ENCODE measurements at regions not wholly inside any gene's neighbourhood (a gene's known extent, or its start where the extent isn't known, plus 50 kb on each side); places are given as distances from the start of the nearest gene placed in this dataset.
"Not testable (repeated sequence)": the region's sequence is repeated elsewhere in the genome, so short reads cannot be mapped to it uniquely, and the experiment has no call there.

DNA sequence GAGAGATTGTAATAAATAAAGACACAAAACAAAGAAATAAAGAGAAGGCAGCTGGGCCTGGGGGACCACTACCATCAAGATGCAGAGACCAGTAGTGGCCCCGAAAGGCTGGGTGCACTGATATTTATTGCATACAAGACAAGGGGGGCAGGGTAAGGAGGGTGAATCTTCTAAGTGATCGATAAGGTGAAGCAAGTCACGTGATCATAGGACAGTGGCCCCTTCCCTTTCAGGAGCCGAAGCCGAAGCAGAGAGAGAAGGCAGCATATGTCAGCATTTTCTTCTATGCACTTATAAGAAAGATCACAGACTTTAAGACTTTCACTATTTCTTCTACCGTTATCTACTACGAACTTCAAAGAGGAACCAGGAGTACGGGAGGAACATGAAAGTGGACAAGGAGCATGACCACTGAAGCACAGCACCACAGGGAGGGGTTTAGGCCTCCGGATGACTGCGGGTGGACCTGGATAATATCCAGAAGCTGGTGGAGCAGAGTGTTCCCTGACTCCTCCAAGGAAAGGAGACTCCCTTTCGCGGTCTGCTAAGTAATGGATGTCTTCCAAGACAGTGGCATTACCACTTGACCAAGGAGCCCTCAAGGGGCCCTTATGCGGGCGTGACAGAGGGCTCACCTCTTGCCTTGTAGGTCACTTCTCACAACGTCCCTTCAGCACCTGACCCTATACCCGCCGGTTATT lies 126.4 kb downstream of the RBM46 start:
- not testable (repeated sequence) for H3K9me3 Mint-ChIP-seq; H3K27me3 Mint-ChIP-seq (ENCODE audit: low read depth); ATAC-seq; H3K4me3 Mint-ChIP-seq; H3K4me1 Mint-ChIP-seq (ENCODE audit: low read depth); DNase-seq; H3K36me3 Mint-ChIP-seq (ENCODE audit: insufficient read depth)

DNA sequence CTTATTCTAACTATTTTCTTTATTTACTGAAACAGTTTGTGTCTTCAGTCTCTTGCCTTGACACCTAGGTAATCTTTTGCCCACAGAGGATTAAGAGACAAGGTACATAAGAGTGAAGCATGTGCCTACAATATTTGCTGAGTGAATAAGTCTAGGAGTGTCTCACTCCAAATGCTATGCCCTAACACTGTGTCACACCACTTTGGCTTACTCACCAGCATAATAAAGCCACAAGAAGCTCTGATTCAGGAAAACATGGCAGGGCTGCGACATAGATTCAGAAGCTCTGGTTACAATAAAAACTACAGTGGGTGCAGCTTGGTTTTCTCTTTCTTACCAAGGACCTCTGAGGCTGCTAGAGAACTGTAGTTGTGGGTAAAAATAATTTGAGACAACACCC lies 127.1 kb downstream of the RBM46 start:
- Mint-ChIP-seq H3K36me3 (ENCODE audit: insufficient read depth) (no peaks in the 10 kb centered on the region), H3K27me3 (ENCODE audit: low read depth) (no peaks in the 10 kb centered on the region), H3K4me1 (ENCODE audit: low read depth) (no peaks in the 10 kb centered on the region), H3K9me3 (peaks cover 4% of the 10 kb centered on the region), H3K4me3 (no peak overlapping the region)
- ATAC-seq: no peak
- DNase-seq: no peak

DNA sequence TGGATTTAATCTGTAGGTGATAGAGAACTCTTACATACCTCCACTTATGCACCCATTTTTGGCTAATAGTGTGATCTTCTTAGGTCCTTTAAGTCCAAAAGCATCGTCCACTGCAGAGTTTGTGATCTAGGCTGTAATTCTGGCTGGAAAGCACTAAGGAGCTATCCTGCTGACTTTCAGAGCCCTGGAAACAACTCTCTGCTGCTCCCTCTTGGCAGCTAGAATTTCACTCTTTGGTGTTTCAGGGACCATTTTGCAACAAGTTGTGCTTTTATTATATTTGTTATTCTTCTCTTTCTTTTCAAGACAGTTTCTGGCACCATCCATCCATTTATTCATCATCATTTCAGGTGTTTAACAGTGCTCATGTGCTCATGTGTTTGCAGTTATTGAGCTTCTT lies 130.0 kb downstream of the RBM46 start:
- H3K4me1 Mint-ChIP-seq (ENCODE audit: low read depth): no peaks in the 10 kb centered on the region
- no peaks in the 10 kb centered on the region for H3K27me3 Mint-ChIP-seq (ENCODE audit: low read depth)
- no peak for ATAC-seq
- H3K4me3 Mint-ChIP-seq: no peak overlapping the region
- no peaks in the 10 kb centered on the region for H3K36me3 Mint-ChIP-seq (ENCODE audit: insufficient read depth)
- DNase-seq: no peak
- peaks cover 2% of the 10 kb centered on the region for H3K9me3 Mint-ChIP-seq

DNA sequence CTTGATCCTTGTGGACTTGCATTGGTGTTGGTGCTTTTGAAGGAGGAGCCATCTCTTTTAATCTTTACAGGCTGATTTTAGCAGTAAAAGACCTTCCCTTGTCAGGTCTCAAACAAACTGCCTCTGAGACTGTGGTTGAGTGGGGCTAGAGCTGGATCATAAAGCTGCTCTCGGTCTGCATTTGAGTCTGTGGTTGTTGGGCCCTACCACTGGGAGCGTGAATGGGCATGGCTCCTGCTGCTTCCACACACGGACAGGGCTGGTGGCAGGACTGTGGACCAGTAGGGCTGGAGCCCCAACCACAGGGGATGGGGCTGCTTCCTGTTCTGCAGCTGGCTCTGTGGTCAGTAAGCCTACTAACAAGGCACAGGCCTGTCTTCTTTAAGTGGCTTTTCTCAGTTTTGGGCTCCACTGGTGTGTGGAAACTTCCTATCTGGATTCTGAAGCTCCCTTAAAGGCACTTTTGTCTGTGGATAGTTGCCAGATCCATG lies 130.6 kb downstream of the RBM46 start:
- DNase-seq: no peak
- Mint-ChIP-seq H3K27me3 (ENCODE audit: low read depth) (no peaks in the 10 kb centered on the region), H3K9me3 (no peaks in the 10 kb centered on the region), H3K4me1 (ENCODE audit: low read depth) (no peaks in the 10 kb centered on the region), H3K36me3 (ENCODE audit: insufficient read depth) (no peaks in the 10 kb centered on the region), H3K4me3 (no peak overlapping the region)
- no peak for ATAC-seq

DNA sequence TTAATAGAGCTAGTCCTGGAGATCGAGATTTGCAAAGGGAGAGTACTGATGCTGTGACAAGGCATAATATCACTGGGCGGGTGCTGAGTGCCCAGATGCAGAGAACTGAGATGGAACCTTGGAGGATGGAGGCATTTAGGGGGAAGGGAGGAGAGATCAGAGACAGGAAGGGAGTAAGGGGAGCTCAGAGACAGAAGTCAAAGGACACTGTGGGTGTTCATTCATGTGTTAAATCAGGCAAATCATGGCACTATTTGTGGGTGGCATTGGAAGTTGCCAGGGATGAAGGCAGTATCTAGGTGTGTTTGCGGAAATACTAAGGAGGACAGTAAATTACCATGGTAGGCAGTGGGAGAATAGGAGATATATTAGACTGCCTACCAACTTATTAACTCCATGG lies 135.0 kb downstream of the RBM46 start:
- Mint-ChIP-seq H3K27me3 (ENCODE audit: low read depth) (no peaks in the 10 kb centered on the region), H3K9me3 (no peaks in the 10 kb centered on the region), H3K4me3 (no peak overlapping the region), H3K36me3 (ENCODE audit: insufficient read depth) (no peaks in the 10 kb centered on the region), H3K4me1 (ENCODE audit: low read depth) (no peaks in the 10 kb centered on the region)
- no peak for DNase-seq
- no peak for ATAC-seq

DNA sequence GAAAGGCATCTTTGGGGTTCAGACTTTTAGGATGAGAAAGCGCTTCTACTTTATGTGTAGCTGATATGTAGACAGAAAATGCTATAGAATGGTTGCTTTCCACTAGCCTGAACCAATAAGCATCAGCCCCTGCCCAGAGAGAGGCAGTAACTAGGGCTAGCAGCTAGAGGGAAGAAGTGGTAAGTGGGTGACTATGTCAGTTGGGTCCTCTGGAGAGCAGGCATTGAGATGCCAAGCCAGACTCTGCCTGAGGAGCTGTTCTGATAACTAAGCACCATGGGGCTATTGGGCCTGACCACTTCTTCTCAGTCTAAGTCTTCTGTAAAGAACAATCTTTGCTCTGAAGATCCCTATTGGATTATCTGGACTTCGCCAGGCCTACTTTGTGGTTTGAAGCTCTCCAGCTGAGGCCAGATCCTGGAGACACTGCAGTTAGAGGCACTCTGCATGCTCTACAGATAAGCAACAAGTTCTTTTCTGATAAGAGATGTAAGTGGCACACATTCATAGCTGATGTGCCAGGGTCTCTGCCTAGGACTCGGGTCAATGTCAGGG lies 146.1 kb downstream of the RBM46 start:
- H3K36me3 Mint-ChIP-seq (ENCODE audit: insufficient read depth): no peaks in the 10 kb centered on the region
- peaks cover 7% of the 10 kb centered on the region for H3K9me3 Mint-ChIP-seq
- no peak overlapping the region for H3K4me3 Mint-ChIP-seq
- no peak for ATAC-seq
- H3K27me3 Mint-ChIP-seq (ENCODE audit: low read depth): peaks cover 1% of the 10 kb centered on the region
- DNase-seq: no peak
- H3K4me1 Mint-ChIP-seq (ENCODE audit: low read depth): no peaks in the 10 kb centered on the region

DNA sequence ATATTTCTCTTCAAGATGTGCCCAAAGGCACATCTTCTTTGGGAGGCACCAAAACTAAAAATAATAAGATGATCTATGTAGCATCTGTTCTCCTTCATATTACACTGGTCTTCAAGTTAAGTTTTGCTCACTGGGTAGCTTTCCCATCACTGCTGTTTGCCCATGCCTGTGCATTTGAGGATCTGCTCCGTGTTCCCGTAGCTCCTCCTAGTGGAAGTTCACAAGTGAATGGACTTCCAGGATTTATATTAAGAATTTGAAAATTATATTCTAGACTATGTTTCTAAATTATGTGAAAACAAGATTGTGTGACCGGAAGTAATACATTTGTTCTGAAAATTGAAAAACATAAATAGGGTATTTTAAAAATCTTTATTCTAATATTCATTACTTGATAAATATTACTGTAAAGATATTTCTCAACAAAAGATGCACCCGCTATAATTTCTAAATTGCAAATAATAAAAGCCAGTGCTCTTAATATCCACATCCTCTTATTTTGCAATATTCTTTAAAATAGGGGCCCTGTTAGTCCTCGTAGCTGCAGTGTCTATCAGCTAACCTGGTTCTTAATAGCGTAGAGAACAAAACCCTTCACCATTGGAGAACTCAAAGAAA lies 147.7 kb downstream of the RBM46 start:
- ATAC-seq (no peak), DNase-seq (no peak)
- Mint-ChIP-seq H3K27me3 (ENCODE audit: low read depth) (no peaks in the 10 kb centered on the region), H3K4me3 (no peak overlapping the region), H3K36me3 (ENCODE audit: insufficient read depth) (no peaks in the 10 kb centered on the region), H3K4me1 (ENCODE audit: low read depth) (no peaks in the 10 kb centered on the region), H3K9me3 (peaks cover 12% of the 10 kb centered on the region)

DNA sequence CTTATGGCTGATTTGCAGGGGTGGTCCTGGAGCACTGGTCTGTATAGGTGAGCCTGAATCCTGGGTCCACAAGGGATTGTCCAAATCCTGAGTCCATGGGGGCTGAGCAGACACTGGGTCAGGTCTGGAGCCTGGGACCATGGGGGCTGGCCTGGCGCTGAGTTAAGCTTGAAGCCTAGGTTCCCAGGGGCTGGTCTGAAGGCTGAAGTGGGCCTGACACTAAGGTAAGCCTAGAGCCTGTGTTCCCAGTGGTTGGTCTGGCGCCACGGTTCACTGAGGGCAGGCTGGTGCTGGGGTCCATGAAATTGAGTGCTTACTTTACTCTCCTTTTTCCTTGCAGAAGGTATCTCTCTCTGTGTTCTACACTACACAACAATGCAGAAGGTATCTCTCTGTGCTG lies 155.8 kb downstream of the RBM46 start:
- H3K4me3 Mint-ChIP-seq: no peak overlapping the region
- H3K36me3 Mint-ChIP-seq (ENCODE audit: insufficient read depth): no peaks in the 10 kb centered on the region
- H3K9me3 Mint-ChIP-seq: peaks cover 16% of the 10 kb centered on the region
- H3K27me3 Mint-ChIP-seq (ENCODE audit: low read depth): no peaks in the 10 kb centered on the region
- DNase-seq (no peak), ATAC-seq (no peak)
- H3K4me1 Mint-ChIP-seq (ENCODE audit: low read depth): no peaks in the 10 kb centered on the region

DNA sequence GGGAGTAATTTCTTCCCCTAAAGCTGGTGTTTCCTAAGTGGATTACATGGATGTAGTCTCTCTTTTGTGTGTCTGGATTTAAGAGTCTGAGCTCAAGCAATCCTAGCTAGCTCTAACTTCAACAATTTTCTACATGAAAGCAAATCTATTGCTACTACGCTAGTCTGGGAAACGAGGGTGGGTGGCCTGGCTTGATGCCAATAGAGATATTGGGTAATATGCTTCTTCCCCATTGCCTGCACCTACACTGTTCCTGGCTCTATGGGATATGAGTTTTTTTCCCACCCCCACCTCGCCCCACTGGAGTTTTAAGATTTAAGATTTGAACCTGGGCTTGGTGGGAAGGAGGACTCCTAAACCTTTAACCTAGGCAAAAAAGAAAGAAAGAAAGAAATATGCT lies 158.8 kb downstream of the RBM46 start:
- ATAC-seq (no peak), DNase-seq (no peak)
- Mint-ChIP-seq H3K36me3 (ENCODE audit: insufficient read depth) (no peaks in the 10 kb centered on the region), H3K4me1 (ENCODE audit: low read depth) (no peaks in the 10 kb centered on the region), H3K4me3 (no peak overlapping the region), H3K9me3 (peaks cover 7% of the 10 kb centered on the region), H3K27me3 (ENCODE audit: low read depth) (no peaks in the 10 kb centered on the region)

DNA sequence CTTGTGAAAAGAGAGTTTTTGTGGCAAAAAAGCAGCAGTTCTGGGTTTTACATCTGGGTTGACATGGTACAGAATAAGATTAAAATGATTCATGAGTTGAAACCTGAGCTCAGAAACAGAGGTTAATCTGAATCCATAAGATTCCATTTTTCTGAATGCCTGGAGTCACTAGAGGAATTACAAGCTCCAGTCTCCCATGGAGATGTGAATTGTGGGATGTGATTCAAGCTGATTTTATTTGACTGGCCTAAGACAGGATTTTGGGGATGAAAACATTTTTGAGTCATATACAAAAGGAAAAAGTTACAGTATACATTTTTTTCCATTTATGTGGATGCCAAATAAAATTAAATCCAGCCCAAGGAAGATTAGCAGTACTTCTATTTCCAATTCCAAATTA lies 161.1 kb downstream of the RBM46 start:
- DNase-seq (no peak), ATAC-seq (no peak)
- no peak overlapping the region for H3K4me3 Mint-ChIP-seq
- H3K27me3 Mint-ChIP-seq (ENCODE audit: low read depth): no peaks in the 10 kb centered on the region
- no peaks in the 10 kb centered on the region for H3K36me3 Mint-ChIP-seq (ENCODE audit: insufficient read depth)
- peaks cover 3% of the 10 kb centered on the region for H3K9me3 Mint-ChIP-seq
- no peaks in the 10 kb centered on the region for H3K4me1 Mint-ChIP-seq (ENCODE audit: low read depth)

DNA sequence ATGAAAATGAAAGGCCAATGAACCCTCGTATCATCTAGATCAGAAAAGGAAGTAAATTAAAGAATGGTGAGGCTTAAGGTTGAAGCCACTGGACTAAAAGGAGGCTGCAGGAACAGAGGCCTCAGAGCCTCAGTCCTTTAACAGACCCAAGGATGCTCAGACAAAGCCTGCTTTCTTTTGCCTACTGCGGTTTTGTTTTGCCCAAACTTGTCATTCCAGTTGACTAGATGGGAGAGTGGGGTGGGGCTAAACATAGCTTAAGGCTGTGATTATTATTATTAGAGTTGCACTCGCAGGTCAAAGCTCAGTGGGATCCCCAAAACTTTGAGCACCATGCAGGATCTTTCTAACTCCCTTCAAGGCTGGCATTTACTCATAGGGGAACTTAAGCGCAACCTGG lies 163.9 kb downstream of the RBM46 start:
- H3K9me3 Mint-ChIP-seq: peaks cover 2% of the 10 kb centered on the region

DNA sequence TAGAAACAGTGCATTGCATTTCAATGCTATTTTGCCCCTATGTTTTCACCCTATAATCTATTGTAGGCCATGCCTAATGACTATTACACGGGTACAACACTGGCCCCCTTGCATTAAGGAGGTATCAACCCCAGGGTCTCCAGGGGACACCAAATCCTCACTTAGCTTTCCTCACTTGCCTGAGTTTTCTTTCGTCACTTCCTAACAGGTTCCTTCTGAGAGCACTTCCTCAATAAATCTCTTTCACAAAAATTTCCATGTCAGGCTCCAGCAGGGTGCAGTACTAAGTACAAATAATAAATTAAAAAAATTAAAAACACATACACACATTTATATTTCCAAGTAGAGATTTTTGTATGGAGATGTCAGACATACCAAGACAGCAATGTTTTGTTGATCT lies 165.0 kb downstream of the RBM46 start:
- no peaks in the 10 kb centered on the region for H3K4me1 Mint-ChIP-seq (ENCODE audit: low read depth)
- H3K36me3 Mint-ChIP-seq (ENCODE audit: insufficient read depth): peaks cover 2% of the 10 kb centered on the region
- ATAC-seq: no peak
- DNase-seq: no peak
- H3K27me3 Mint-ChIP-seq (ENCODE audit: low read depth): no peaks in the 10 kb centered on the region
- H3K9me3 Mint-ChIP-seq: peaks cover 4% of the 10 kb centered on the region
- no peak overlapping the region for H3K4me3 Mint-ChIP-seq

More for the DNA sequence above, 163.9 kb downstream of the RBM46 start:
- no peak for ATAC-seq
- Mint-ChIP-seq H3K36me3 (ENCODE audit: insufficient read depth) (peaks cover under 1% of the 10 kb centered on the region), H3K27me3 (ENCODE audit: low read depth) (no peaks in the 10 kb centered on the region), H3K4me3 (no peak overlapping the region), H3K4me1 (ENCODE audit: low read depth) (no peaks in the 10 kb centered on the region)
- DNase-seq: no peak

DNA sequence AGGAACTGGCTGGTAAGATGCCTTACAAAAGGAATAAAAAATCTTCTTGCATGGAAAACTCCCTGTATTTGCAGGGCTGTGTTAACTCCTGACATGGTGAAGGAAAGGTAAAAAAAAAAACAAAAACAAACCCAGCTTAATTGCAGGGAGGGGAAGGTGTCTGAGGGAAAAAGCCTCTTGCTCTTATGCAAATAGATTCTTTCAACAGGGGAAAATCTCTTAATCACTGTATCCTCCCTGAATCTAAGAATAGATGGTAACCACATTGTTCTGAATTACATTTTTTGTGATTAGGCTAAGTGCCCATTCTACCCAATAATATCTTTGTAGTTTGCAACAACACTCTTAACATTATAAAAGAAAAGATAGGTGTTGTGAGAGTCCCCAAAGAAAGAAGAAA lies 172.6 kb downstream of the RBM46 start:
- Mint-ChIP-seq H3K4me1 (ENCODE audit: low read depth) (no peaks in the 10 kb centered on the region), H3K36me3 (ENCODE audit: insufficient read depth) (peaks cover 2% of the 10 kb centered on the region), H3K4me3 (no peak overlapping the region), H3K9me3 (peaks cover 8% of the 10 kb centered on the region), H3K27me3 (ENCODE audit: low read depth) (no peaks in the 10 kb centered on the region)
- ATAC-seq (no peak), DNase-seq (no peak)

DNA sequence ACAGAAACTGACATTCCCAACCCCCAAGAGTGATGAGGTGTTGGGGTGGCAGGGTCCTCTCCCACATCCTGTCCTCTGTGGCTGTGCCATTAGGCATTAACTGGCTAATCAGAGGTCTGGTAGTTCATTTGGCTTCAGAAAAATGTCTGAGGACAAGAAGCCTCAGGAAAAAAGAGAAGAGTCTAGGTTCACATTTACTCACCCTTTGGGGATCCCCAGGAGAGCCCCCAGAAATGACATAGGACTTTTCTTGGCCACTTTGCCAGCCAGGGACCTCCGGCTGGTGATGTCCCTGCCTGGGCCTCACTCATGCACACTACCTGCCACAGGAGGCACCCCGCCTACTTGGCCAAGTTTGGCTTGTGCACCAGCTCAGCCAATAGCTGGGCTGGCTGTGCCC lies 173.0 kb downstream of the RBM46 start:
- no peaks in the 10 kb centered on the region for H3K27me3 Mint-ChIP-seq (ENCODE audit: low read depth)
- H3K36me3 Mint-ChIP-seq (ENCODE audit: insufficient read depth): peaks cover 2% of the 10 kb centered on the region
- no peaks in the 10 kb centered on the region for H3K4me1 Mint-ChIP-seq (ENCODE audit: low read depth)
- H3K9me3 Mint-ChIP-seq: peaks cover 8% of the 10 kb centered on the region
- no peak for ATAC-seq
- H3K4me3 Mint-ChIP-seq: no peak overlapping the region
- no peak for DNase-seq

DNA sequence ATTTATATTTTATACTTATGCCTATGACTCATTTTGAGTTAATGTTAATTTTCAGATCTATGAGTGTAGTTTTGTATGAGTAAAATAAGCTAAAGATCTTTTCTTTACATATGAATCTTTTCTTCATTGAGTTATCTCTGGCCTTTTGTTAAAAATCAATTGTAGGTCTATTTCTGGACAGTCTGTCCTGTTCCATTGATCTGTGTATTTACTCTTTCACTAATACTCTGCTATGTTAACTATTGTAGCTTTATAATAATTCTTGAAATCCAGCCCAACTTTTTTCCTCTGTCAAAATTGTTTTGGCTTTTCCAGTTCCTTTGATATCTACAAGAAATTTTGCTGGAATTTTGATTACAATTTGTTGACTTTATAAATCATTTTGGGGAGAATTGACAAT lies 177.0 kb downstream of the RBM46 start:
- H3K9me3 Mint-ChIP-seq: peaks cover 4% of the 10 kb centered on the region
- no peak for ATAC-seq
- no peak for DNase-seq
- no peaks in the 10 kb centered on the region for H3K27me3 Mint-ChIP-seq (ENCODE audit: low read depth)
- no peaks in the 10 kb centered on the region for H3K4me1 Mint-ChIP-seq (ENCODE audit: low read depth)
- no peak overlapping the region for H3K4me3 Mint-ChIP-seq
- H3K36me3 Mint-ChIP-seq (ENCODE audit: insufficient read depth): no peaks in the 10 kb centered on the region
